ENCODE measurements at regions not wholly inside any gene's neighbourhood (a gene's known extent, or its start where the extent isn't known, plus 50 kb on each side); places are given as distances from the start of the nearest gene placed in this dataset.

- Histone ChIP-seq H3K27ac (no peak overlapping the region), H3K4me3 (no peak overlapping the region), H3K27me3 (replicated peaks; ENCODE audit: insufficient read depth) (no peaks in the 10 kb centered on the region), H3K36me3 (no peaks in the 10 kb centered on the region), H3K4me1 (ENCODE audit: control insufficient read depth in 1 of 2, low read depth in 2 of 2) (no peaks in the 10 kb centered on the region), H3K9me3 (no peaks in the 10 kb centered on the region)
- TF ChIP-seq CTCF (IDR thresholded peaks at IDR 0.05): no peak
- no peak for ATAC-seq (ENCODE audit: insufficient number of reproducible peaks, low FRiP score, low read depth)
- DNase-seq (ENCODE audit: low spot score): no peak
Observed at GRCh38 chr16:9521749-9522370, 430.4 kb downstream of the HAPSTR1 start.

- DNase-seq (ENCODE audit: low spot score) (no peak), ATAC-seq (ENCODE audit: insufficient number of reproducible peaks, low FRiP score, low read depth) (no peak)
- H3K4me3 ChIP-seq: no peak overlapping the region
- no peaks in the 10 kb centered on the region for H3K27me3 ChIP-seq (replicated peaks; ENCODE audit: insufficient read depth)
- H3K36me3 ChIP-seq: no peaks in the 10 kb centered on the region
- no peaks in the 10 kb centered on the region for H3K4me1 ChIP-seq (ENCODE audit: control insufficient read depth in 1 of 2, low read depth in 2 of 2)
- no peak for TF ChIP-seq CTCF (IDR thresholded peaks at IDR 0.05)
- no peaks in the 10 kb centered on the region for H3K9me3 ChIP-seq
- H3K27ac ChIP-seq: no peak overlapping the region
Observed at GRCh38 chr16:9522614-9523013, 431.2 kb downstream of the HAPSTR1 start.

- DNase-seq (ENCODE audit: low spot score) (no peak), ATAC-seq (ENCODE audit: insufficient number of reproducible peaks, low FRiP score, low read depth) (no peak)
- H3K36me3 ChIP-seq: no peaks in the 10 kb centered on the region
Observed at GRCh38 chr16:9523994-9524393, 432.6 kb downstream of the HAPSTR1 start.

GRCh38 chr16:9525037-9525436 lies 433.6 kb downstream of the HAPSTR1 start:
- Histone ChIP-seq H3K9me3 (no peaks in the 10 kb centered on the region), H3K27ac (no peak overlapping the region), H3K36me3 (no peaks in the 10 kb centered on the region), H3K27me3 (replicated peaks; ENCODE audit: insufficient read depth) (no peaks in the 10 kb centered on the region), H3K4me3 (no peak overlapping the region), H3K4me1 (ENCODE audit: control insufficient read depth in 1 of 2, low read depth in 2 of 2) (no peaks in the 10 kb centered on the region)
- no peak for ATAC-seq (ENCODE audit: insufficient number of reproducible peaks, low FRiP score, low read depth)
- DNase-seq (ENCODE audit: low spot score): no peak
- no peak for TF ChIP-seq CTCF (IDR thresholded peaks at IDR 0.05)

More at GRCh38 chr16:9523994-9524393, 432.6 kb downstream of the HAPSTR1 start:
- Histone ChIP-seq H3K4me1 (ENCODE audit: control insufficient read depth in 1 of 2, low read depth in 2 of 2) (no peaks in the 10 kb centered on the region), H3K9me3 (no peaks in the 10 kb centered on the region), H3K4me3 (no peak overlapping the region), H3K27ac (no peak overlapping the region), H3K27me3 (replicated peaks; ENCODE audit: insufficient read depth) (no peaks in the 10 kb centered on the region)
- TF ChIP-seq CTCF (IDR thresholded peaks at IDR 0.05): no peak

GRCh38 chr16:9526791-9527190 lies 435.3 kb downstream of the HAPSTR1 start:
- Histone ChIP-seq H3K4me3 (no peak overlapping the region), H3K4me1 (ENCODE audit: control insufficient read depth in 1 of 2, low read depth in 2 of 2) (no peaks in the 10 kb centered on the region), H3K27me3 (replicated peaks; ENCODE audit: insufficient read depth) (no peaks in the 10 kb centered on the region), H3K27ac (no peak overlapping the region), H3K9me3 (no peaks in the 10 kb centered on the region), H3K36me3 (no peaks in the 10 kb centered on the region)
- no peak for TF ChIP-seq CTCF (IDR thresholded peaks at IDR 0.05)
- ATAC-seq (ENCODE audit: insufficient number of reproducible peaks, low FRiP score, low read depth): no peak
- no peak for DNase-seq (ENCODE audit: low spot score)
